ENCODE measurements at regions not wholly inside any gene's neighbourhood (a gene's known extent, or its start where the extent isn't known, plus 50 kb on each side); places are given as distances from the start of the nearest gene placed in this dataset.

DNA sequence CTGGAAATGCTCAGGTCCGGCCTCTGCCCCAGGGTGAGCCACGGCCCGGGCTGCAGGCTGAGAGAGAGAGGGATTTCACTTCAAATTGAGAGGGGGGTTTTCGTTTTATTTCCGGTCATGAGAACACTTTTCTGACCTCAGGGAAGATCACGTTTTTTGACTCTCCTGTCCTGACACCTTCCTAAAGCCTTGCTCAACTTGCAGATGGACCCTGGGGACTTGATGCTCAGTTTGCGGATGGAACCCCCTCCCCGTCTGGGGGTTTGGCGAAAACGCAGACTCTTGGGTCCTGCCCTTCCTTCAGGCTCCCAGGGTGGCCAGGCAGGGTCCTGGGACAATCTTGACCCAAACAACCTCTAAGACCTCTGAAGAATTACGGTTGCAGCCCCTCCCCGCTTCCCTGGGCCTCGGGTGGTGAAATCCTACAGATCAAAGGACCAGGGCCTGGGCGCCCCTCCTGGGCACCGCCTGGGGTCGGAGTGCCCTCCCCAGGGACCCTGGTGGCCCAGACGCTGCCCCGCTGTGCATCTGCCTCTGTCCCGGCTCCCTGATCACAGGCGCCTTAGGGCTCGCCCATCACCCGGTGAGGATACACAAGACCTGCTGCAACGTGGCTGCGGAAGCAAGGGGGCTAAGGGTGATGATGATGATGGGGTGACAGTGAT lies 148.2 kb downstream of the ERMARD start:
- DNase-seq: no peak

- DNase-seq: no peak
These were observed 147.5 kb downstream of the ERMARD start for GRCh38 chr6:169898788-169899480.

GRCh38 chr6:169897601-169898358 lies 146.4 kb downstream of the ERMARD start:
- no peak for DNase-seq

- no peak for DNase-seq
These were observed 145.5 kb downstream of the ERMARD start for GRCh38 chr6:169896826-169897456.

- no peak for DNase-seq
These were observed 144.7 kb downstream of the ERMARD start for GRCh38 chr6:169895926-169896761.

DNA sequence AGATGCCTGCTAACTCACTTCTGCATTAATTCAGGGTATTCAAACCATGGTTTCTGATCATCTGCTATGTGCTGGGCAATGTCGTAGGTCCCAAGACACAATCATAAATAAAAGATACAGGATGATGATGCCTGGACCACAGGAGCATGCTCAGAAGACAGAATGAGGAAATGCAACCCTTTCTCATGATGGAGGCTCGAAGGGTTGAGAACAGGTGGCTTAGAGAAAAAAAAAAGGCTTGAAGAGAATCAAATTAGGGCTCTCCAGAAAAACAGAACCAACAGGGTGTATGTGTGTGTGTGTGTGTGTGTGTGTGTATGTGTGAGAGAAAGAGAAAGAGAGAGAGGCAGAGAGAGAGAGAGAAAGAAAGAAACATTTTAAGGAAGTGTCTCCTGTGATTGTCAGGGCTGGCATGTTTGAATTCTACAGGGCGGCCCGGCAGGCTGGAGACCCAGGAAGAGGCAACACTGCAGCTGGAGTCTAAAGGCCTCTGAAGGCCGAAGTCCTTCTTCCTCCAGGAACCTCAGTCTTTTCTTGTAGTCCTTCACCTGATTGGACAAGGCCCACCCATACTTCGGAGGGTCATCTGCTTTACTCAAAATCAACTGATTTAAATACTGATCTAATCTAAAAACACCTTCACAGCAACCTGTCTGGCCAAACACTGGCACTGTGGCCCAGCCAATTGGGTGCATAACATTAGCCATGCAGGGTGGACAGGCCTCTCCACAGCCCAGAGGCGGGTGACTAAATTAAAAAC lies 143.8 kb downstream of the ERMARD start:
- no peak for DNase-seq

- DNase-seq: no peak
These were observed 143.0 kb downstream of the ERMARD start for GRCh38 chr6:169894377-169894960.

DNA sequence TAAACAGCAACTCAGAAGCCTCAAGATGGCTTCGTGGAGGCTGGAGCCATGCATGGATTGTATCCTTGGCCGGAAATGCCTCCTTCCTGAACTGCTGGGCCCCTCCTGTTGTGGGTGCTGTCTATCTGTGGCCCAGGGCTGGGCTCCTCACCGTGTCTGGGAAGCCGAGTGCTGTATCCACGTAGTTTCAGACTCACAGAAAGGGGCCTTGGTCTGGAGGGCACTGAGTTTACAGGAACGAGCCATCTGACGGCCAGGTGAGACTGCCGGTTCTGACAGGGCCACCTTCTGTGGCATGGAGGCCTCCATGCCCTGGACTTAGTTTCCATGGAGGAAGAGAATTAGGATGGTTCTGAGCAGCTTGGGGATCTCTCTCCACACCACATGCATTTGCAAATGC lies 142.2 kb downstream of the ERMARD start:
- no peak for DNase-seq

- no peak for DNase-seq
These were observed 140.4 kb downstream of the ERMARD start for GRCh38 chr6:169891846-169892245.

DNA sequence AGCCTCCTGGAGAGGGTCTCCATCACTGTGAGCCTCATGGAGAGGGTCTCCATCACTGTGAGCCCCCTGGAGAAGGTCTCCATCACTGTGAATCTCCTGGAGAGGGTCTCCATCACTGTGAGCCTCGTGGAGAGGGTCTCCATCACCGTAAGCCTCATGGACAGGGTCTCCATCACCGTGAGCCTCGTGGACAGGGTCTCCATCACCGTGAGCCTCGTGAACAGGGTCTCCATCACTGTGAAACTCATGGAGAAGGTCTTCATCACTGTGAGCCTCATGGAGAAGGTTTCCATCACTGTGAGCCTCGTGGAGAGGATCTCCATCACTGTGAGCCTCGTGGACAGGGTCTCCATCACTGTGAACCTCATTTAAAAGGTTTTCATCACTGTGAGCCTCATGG lies 140.0 kb downstream of the ERMARD start:
- DNase-seq: no peak

DNA sequence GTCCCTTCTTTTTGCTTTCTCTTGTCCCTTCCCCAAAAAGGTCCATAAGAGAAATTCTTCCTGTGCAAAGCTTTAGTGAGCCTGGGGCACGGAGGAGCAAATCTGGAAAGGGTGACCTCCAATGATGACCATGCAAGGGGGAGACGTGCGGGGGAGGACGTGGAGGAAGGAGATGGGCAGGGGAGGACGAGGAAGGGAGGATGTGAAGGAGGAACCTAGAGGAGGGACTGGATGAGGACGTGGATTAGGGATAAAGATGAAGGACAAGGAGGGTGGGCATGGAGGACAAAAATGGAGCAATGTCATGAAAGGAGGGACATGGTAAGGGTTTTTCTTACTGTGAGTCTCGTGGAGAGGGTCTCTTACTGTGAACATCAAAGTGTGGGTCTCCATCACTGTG lies 139.5 kb downstream of the ERMARD start:
- no peak for DNase-seq

DNA sequence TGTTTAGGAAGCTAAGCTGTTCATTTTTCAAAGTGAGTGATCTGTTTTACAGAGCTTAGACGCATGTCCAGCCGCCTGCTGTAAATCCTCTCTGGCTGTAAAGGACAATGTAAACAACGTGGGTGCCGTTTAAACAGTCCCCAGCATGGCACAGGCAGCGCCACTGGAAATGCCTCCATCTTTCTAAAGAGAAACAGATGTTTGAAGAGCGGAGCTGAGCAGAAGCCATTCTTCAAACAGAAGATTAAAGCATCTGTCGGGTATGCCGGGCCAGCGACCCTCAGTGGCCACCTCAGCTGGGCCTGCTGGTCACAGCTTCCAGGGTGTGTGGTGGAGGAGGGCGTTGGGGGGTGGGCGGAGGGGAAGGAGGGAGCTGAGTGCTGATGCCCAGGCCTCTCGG lies 138.6 kb downstream of the ERMARD start:
- DNase-seq: no peak

GRCh38 chr6:169887529-169888140 lies 136.2 kb downstream of the ERMARD start:
- DNase-seq: no peak

GRCh38 chr6:169886631-169887227 lies 135.3 kb downstream of the ERMARD start:
- DNase-seq: no peak

DNA sequence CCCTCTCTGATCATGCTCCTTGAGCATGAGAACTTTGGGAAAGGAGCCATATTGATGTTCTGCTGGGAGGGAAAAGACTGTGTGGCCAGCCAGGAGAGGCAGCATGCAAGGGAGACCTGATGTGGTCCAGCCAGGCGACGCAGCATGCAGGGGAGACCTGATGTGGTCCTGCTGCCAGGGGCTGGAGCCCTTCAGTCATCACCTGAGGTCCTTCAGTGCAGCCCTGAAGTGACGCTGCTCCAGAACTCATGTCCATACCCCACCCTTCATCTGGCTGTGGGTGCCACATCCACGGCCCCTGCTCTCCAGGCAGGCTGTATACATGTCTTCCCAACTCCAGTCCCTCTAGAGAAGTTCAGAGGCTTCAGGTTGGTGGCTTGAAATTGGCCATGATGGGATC lies 134.4 kb downstream of the ERMARD start:
- DNase-seq: no peak

GRCh38 chr6:169885131-169885530 lies 133.7 kb downstream of the ERMARD start:
- DNase-seq: no peak

GRCh38 chr6:169884158-169884557 lies 132.7 kb downstream of the ERMARD start:
- DNase-seq: no peak

DNA sequence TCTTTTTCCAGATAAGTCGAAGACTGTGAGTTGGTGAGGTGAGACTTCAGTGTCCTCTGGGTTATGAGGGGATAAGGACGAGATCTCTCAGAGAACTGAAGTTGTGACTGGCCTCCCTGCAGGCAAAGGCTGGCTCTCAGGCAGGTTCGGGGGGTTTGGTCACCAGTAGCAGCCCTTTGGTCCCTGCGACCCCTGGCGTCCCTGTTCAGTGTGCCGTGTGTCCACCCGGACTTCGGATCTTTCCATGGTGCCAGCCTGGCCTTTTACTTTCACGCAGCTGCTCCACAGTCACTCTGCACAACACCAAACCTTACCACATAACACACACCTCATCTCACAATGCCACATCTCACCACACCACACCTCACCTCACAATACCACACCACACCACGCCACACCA lies 131.9 kb downstream of the ERMARD start:
- no peak for DNase-seq

DNA sequence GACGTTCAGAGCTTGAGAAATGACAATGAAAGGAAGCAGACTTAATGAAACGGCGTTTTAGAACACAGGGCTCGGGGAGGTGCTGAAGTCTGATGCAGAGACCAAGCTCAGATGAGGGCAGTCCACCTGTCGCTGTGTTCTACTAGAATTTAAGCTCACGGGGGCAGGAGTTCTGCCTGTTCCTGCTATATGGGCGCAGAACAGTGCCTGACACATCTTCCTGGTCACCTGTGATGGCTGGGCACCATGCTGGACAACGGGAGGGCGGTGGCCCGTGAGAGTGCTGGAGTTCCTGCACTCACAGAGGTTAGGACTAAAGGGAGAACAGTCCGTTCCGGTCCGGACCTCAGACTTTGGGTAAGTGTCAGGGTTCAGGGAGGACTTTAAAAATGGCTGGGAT lies 130.6 kb downstream of the ERMARD start:
- no peak for DNase-seq

- no peak for DNase-seq
These were observed 130.0 kb downstream of the ERMARD start for GRCh38 chr6:169881398-169881797.

DNA sequence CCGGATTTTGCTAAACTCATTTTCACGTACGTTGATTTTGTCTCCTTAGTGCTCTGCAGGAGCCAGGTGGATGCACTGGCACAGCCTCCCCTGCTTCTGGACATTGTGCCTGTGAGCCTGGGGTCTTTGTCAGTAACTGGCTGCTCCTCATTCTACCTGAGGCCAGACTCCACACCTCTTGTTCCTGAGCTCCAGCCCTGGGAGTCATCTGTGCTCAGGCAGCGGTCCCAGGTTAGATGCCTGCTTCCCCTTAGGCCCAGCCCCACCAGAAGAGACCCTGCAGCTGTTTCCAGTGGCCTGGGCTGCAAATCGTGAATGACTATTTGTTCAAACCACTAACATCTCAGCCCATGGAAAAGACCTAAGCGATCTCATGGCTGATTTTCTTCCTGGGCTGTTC lies 129.1 kb downstream of the ERMARD start:
- no peak for DNase-seq

Data from NCI-H446 treated with DMSO at 0.1 percent for 48 hours (cell line).